D721Med (cell line): ENCODE measurements at regions not wholly inside any gene's neighbourhood (a gene's known extent, or its start where the extent isn't known, plus 50 kb on each side); places are given as distances from the start of the nearest gene placed in this dataset.
"Not testable (repeated sequence)": the region's sequence is repeated elsewhere in the genome, so short reads cannot be mapped to it uniquely, and the experiment has no call there.

Experiments used
- DNase-seq: peaks from one replicate; pipeline ENCODE4 v3.0.0; 2011; ENCODE audit warnings: low spot score; ENCODE audit not compliant: insufficient read length
- FAIRE-seq: peaks from 2 replicates; lab custom pipeline; 2011; peaks lifted over from hg19 to GRCh38; lab: Jason Lieb, UNC
- TF ChIP-seq, protein P1 (sequence below): IDR thresholded peaks from 2 replicates; pipeline ENCODE4 v1.5.1; 2012; ENCODE audit warnings: mild to moderate bottlenecking, control low read depth; ENCODE audit not compliant: insufficient read depth; ENCODE audit errors: missing control alignments

DNA sequence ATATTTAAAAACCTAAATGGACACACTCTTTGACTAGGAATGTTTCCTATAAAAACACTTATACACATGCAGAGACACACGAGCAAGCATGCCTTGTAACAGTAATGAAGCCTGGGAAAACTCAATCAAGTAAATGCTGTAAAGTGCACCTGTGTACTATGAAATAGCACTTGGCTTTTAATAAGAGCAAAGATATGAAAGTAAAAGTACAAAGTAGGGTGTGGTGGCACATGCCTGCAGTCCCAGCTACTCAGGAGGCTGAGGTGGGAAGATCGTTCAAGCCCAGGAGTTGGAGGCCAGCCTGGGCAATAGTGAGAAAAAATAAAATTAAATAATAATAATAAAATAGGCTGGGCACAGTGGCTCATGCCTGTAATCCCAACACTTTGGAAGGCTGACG, 166.9 kb upstream of the GRK3 start:
- TF ChIP-seq, protein P1, sequence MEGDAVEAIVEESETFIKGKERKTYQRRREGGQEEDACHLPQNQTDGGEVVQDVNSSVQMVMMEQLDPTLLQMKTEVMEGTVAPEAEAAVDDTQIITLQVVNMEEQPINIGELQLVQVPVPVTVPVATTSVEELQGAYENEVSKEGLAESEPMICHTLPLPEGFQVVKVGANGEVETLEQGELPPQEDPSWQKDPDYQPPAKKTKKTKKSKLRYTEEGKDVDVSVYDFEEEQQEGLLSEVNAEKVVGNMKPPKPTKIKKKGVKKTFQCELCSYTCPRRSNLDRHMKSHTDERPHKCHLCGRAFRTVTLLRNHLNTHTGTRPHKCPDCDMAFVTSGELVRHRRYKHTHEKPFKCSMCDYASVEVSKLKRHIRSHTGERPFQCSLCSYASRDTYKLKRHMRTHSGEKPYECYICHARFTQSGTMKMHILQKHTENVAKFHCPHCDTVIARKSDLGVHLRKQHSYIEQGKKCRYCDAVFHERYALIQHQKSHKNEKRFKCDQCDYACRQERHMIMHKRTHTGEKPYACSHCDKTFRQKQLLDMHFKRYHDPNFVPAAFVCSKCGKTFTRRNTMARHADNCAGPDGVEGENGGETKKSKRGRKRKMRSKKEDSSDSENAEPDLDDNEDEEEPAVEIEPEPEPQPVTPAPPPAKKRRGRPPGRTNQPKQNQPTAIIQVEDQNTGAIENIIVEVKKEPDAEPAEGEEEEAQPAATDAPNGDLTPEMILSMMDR, result no peak
- FAIRE-seq (no peak), DNase-seq (no peak)

- FAIRE-seq, DNase-seq: not testable (repeated sequence)
These were observed 165.8 kb upstream of the GRK3 start for GRCh38 chr22:25398591-25399062.

- DNase-seq (no peak), FAIRE-seq (no peak)
- TF ChIP-seq, protein P1, result no peak
These were observed 164.8 kb upstream of the GRK3 start for GRCh38 chr22:25399649-25400151.

- no peak for FAIRE-seq
- TF ChIP-seq, protein P1, result no peak
- DNase-seq, result no peak
These were observed 162.3 kb upstream of the GRK3 start for GRCh38 chr22:25402160-25402500.

- DNase-seq, result no peak
- TF ChIP-seq, protein P1, result no peak
- FAIRE-seq, result no peak
These were observed 161.8 kb upstream of the GRK3 start for GRCh38 chr22:25402501-25403283.

- TF ChIP-seq, protein P1, result no peak
- FAIRE-seq (no peak), DNase-seq (no peak)
These were observed 161.1 kb upstream of the GRK3 start for GRCh38 chr22:25403284-25403810.

- TF ChIP-seq, protein P1, result no peak
- DNase-seq, result no peak
- no peak for FAIRE-seq
These were observed 160.5 kb upstream of the GRK3 start for GRCh38 chr22:25403811-25404471.
